ENCODE measurements at regions not wholly inside any gene's neighbourhood (a gene's known extent, or its start where the extent isn't known, plus 50 kb on each side); places are given as distances from the start of the nearest gene placed in this dataset.

DNA sequence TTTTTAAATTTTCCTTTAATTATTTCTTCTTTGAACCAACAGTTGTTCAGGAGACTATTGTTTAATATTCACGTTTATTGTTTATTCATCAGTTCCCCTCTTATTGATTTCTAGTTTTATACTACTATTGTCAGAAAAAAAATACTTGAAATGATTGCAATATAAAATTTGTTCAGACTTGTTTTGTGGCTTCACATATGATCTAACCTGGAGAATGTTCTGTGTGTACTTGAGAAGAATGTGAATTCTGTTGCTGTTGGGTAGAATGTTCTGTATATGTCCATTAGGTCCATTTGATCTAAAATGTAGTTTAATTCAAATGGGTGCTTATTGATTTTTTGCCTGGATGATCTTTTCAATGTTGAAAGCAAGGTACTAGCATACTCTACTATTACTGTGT is 408.7 kb upstream of the RIOK2 start:
- no peak for DNase-seq

DNA sequence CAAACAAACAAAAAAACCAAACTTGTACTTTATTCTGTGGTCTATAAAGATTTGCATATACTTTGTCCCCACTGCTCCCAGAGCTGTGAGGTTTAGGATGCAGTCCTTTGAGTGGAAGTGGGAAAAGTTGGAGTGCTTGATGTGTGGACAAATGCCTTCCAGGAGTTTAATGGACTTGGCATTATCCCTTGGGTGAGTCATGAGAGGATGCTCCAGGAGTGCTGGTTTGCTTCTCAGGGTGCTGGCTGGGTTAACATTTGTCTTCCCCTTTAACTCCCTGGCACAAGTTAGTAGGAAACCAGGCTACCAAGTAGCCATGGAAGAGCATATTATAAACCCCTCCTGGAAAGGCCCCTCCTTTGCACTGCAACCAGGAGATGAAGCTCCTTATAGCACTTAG is 417.4 kb upstream of the RIOK2 start:
- no peak for DNase-seq

DNA sequence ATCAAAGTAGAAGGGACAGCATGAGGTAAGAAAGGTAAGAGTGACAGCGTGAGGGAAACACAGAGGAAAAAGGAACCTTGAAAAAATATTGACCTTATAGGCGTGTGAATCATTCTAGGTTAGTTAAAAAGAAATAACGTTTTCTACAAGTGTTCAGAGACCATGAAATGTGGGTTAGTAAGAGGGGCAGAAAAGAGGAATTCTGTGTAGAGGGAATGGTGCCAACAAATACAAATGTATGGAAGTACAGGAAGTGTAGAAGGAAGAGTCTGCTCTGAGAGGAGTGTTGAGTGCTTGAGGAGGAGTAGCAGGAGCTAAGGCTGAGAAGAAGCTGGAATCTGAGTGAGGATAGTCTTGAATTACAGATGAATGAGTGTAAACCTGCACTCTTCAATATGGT is 418.6 kb upstream of the RIOK2 start:
- no peak for DNase-seq

DNA sequence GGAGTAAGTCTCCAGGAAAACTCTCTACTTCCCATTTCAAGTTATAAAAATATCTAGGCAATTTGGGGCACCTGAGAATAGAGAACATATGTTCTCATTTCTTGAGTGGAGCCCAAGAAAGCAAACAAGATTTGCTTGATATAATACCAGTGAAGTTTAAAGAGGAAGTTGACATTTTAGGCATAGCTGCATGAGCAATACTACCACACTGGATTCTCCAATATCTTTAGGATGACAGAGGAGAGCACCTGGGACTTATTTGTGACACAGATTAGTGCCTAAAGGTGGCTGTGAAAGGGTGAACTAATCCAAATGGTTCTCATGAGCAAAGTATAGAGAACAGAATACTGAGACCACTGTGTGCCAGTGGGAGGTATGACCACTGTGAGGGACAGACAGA is 423.5 kb upstream of the RIOK2 start:
- no peak for DNase-seq

DNA sequence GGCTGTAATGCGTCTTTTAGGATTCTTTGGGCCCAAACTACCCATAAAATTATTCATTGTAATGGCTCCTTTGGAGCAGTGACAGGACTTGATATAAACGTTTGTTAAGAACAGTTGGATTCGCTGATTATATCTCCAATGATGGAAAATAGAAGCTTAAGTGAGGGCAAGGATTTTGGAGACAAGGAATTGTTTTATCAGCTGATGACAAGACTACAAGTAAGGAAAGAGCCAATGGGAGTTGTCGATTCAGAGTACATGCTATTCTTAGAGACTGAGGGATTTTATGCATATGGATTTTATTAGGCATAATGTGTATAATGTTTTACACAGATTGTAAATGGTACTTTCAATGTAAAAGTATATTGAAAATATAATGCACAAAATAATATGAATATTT is 425.5 kb upstream of the RIOK2 start:
- no peak for DNase-seq

DNA sequence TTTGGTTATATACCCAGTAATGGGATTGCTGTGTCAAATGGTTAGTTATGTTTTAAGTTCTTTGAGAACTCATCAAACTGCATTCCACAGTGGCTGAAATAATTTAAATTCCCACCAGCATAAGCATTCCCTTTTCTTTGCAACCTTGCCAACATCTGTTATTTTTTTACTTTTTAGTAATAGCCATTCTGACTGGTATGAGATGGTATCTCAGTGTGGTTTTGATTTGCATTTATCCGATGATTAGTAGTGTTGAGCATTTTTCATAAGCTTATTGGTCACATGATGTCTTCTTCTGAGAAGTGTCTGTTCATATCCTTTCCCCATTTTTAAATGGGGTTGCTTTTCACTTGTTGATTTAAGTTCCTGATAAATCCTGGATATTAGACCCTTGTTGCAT is 435.7 kb upstream of the RIOK2 start:
- no peak for DNase-seq

DNA sequence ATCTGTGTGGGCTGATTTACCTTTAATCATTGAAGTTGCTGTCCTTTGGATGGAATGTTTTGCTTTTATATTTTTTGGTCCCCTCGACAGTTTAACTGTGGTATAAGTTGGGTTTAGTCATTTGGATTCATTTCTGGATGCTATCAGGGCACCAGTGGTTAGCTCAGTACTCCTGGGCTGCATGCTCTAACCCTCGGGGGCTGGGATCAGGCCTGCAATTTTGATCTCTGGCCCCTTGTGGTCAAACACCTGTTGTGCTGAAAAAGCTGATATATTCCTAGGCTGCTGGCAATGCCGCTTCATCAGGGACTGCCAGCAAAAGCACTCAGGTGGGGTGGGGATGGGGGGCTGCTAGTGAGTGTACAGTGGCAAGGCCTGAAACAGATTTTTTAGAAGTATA is 440.4 kb upstream of the RIOK2 start:
- no peak for DNase-seq

DNA sequence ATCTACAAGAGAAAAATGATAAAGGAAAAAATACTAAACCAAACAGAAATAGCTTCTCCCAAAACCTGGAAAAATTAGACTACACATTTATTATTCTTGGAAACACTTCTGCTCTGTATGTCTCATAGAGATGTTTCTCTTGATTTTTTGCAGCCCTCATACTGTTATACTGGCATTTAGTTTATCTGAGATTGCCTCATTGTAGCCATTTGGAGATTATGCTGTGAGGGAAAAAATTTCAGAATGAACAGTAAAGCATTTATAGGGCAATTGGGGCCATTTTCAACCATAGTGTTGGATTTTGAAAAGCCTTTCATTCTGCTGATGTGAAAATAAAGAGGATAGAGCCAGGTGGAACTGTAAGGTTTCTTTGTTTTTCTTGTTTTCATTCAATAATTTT is 441.8 kb upstream of the RIOK2 start:
- no peak for DNase-seq

DNA sequence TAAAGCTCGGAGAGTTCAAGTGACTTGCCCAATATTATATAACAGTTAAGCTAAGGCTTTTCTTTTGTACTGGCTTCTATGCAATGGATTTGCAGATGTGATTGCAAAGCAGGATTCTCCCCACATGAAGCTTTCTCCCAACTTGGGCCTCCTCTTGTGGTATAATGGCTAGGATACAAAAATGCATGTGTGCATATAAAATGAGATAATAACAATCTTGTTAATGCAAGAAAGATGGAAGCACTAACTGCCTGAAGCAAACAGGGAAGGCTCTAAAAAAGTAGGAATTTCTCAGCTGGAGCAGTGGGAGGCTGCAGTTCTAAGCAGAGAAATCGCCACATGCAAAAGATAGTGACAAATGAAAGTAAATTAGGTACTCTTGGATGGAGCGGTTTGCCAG is 444.2 kb upstream of the RIOK2 start:
- DNase-seq, result no peak

DNA sequence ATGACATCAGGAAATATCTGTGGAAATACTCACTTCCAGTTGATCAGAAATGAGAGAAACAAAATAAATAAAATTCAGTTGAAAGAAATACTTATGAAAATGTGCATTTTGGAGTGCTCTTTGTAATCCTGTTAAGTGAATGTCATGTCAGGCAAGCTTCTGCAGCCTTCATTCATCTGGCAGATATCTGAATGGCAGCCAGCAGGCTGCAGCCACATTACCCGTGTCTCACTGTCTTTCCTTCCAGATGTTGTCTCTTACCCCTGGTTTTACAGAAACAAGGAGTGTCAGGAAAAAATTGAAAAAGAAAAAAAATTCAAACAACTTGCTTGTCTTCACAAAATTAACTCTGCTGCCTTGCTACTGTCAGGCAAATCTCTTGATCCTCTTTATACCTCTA is 445.0 kb upstream of the RIOK2 start:
- DNase-seq, result no peak

DNA sequence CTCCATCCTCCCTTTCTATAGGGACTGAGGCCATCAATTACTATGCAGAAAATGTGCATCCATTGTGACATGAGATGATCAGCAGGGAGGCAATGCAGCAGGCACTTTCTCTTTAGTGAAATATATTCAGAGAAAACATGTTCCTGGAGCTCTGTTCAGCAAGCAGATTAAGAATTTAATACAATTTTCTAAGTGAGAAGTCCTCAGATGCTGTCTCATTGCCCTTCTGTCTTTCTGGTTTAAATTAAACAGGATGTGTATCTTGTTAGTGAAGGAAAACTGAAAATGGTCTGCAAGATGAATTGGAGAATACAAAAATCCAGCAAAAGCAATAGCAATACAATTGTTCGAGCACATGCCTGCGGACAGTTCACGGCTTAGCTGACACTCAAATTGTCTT is 445.8 kb upstream of the RIOK2 start:
- no peak for DNase-seq

DNA sequence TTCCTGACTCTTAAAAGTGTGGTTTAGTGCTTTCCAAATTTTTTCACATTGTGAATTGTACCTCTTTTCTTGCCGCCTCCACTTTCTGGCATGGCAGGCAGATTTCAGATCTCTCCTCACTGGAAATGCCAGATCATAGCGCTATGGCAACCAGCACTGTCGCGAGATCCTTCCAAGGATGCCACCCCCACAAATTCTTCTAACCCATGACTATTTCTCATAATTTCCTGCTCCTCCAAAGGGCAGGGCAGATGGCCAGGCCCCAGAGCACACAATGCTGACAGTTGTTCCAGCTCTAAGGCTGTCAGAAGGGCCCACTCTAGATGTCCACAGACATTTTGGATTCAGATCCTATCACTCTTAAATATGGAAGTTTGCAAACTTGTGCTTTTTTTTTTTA is 446.2 kb upstream of the RIOK2 start:
- no peak for DNase-seq

DNA sequence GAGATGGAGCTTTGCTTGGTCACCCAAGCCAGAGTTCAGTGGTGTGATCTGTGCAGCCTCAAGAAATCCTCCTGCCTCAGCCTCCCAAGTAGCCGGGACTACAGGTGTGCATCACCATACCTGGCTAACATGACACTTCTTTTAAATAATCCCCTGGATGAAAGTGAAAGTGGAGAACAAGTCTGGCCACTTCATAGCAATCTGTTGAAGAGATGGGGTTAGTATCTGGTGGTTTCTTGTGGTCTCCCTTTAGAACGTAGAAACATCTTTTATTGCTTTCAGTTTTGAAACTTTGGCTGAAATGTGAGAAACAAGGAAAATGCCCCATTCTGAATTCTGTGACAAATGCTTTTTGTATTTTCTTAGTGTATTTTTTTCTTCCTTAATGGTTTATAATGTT is 452.5 kb upstream of the RIOK2 start:
- DNase-seq, result no peak

DNA sequence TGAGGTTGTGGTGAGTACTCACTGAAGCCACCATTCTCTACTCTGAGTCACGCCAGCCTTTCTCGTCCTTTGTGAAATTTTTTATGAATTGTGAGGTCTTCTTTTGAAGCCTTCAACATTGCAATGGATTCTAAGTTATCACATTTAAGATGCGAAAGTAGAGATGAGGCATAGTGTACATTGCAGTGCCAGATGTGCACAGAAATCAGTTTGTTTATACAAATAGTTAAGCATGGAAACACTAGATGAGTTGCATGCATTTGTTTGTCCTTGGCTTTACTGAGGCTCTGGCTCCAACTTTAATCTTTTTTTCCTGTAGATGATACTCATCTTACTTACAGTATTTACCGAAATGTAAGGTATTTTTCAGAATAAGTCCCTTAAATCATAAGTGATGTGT is 453.7 kb upstream of the RIOK2 start:
- no peak for DNase-seq

DNA sequence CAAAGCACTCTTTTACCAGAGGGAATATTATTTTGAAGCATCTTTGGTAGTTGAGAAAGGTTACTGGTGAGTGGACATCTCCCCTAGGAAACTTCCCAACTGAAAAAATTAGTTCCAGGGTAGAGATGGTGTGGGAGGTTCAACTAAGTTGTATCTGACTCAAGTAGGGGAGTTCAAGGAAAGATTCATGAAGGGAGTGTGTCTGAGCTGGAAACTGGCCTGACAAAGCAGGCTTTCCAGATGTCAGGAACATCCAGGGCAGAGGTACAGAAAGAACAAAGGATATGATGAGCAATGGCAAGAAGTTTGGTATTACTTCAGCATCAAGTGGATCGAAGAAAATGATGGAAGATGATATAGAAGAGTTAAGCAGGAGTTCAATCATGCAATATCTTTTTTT is 458.0 kb upstream of the RIOK2 start:
- no peak for DNase-seq

DNA sequence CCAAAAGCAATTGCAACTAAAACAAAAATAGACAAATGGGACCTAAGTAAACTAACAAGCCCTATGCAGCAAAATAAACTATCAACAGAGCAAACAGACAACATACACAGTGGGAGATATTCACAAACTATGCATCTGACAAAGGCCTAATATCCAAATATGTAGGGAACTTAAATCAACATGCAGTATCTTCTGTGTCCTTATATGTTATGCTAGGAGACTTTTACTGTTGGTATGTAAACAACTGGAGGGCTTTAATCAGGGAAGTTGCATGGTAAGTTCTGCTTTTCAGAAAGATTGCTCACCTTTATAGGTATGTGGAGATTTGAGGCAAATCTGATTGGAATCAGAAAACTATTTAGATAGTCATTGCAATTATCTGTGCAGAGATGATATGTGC is 461.2 kb upstream of the RIOK2 start:
- DNase-seq, result no peak

DNA sequence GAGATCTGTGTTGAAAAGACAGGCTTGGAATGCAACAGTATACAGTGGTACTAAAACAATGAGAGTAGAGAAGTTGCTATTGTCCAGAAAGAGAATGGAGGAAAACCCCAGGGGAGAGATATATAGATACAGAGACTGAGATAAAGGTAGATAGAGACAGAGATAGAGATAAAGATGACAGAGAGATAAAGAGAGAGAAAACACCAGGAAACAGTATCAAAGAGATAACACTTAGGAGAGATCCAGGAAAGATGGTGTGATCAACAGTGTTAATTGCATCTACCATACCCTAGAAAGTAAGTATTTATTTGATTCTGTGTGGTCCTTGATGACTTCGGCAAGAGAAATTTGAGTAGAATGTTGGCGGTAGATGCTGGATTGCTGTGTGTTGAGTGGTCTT is 461.8 kb upstream of the RIOK2 start:
- no peak for DNase-seq

DNA sequence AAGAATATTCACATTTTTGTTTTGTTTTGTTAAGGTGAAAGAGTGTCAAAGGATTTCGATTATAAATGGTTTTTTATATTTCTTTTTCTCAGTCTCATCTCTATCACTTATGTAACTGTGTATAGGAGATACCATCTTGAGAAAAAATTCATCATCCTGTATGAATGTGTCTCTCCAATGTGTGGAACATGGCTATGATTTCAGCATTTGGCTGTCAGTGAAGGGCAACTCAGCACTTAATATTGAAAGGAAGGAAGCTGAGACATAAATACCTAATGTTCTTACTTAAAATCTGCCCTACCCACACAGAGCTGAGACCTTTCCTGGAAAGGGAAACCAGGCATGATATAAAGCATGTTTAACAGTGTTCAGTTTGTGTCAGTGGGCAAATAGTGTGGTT is 474.2 kb upstream of the RIOK2 start:
- DNase-seq, result no peak

DNA sequence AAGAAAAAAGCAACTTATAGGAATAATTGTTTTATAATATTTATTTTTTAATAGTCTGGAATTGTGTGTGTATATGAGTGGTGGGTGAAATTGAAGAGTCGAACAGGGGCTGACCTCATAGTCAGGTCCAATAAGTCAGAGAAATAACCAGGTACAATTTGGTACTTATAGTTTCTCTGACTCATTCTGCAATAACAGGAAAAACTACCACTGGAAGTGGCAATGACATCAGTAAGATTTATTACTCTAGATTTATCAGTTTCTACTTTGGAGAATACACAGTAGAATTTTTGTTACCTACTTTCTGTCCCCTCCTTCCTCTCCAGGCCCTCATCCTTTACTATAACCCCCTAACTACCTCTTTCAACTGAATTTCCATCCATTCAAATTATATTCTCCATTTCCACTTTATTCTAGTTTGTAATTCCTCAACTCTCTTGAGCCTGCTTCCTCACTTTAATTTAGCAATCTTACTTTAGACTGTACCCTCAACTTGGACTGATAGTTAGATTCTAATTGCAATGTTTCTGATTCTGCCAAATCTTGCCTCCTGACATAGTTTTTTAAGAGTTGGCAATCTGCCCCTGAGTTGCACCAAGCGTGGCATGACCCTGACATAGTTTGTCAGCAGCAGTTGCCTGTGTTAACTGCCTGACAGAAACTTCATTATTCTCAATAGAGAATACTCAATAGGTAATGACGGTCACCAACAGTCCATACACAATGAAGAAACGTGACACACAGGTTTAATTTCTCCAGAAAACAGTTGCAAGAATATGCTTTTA is 475.3 kb upstream of the RIOK2 start:
- no peak for DNase-seq

DNA sequence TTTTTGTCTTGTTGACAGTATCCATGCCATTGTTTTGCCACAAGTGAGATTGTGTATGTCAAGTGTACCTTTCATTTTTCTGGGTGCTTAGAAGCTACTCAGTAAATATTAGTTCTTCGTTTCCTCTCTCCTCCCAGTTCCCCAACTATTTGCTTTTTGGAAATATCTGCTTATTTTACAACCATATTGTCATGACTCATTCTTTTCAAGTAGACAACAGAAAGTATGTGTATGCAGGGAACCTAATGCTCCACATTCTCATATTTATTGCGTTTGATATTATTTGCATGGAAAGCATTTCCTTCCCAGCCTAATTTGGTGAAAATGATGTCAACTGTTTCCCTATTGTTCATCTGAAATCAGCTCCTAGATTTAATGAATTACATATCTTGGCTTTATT is 483.7 kb upstream of the RIOK2 start:
- no peak for DNase-seq

DNA sequence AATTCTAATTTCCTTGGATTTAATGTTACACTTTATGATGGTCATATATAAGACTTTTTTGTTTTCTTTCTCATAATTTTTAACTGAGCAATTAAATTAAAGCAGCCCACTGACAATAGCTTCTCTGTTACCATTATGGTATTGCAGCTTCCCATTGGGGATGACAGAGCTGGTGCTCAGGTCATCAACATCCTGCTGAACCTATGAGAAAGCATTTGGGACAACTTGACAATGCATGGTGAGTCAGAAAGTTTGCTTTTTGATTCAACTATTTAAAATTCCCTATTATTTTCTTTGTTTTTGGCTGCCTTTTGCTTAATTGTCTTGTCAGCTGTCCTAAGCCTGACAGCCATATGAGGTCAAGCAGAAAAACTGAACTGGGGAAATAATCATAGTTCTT is 487.4 kb upstream of the RIOK2 start:
- no peak for DNase-seq

DNA sequence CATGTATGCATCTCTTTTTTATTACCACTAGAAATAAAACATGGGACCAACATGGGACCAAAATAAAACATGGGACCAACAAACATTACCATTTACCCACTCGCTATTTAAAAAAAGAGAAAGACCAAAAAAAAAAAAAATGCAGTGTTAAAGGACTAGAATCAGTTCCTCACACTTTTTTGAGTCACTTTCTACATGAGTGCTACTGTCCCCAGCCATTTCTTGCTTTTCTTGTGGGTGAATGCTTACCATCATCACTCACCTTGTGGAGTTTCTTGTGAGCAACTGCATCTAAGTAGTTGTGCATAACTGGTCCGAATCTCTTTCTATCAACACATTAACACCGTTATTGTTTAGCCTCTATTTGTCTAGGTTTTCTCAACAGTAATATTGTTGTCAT is 493.6 kb upstream of the RIOK2 start:
- no peak for DNase-seq

DNA sequence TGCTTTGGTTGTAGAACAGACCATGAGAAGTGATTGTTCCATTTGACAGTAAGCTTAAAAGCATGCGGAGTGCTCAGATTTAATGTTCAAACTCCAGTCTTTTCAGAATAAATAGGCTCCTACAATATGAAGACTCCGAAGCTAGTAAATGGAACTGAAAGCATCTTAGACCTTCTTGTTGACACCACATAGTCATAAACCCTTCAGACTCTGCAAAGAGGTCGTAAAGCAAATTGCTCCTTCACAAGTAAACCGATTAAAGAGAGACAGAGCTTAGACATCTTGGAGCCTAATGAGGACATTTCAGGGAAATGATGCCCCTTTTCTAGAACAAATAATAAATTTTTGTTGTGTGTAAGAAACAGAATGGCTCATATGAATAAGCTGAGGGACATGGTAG is 511.0 kb upstream of the RIOK2 start:
- no peak for DNase-seq

DNA sequence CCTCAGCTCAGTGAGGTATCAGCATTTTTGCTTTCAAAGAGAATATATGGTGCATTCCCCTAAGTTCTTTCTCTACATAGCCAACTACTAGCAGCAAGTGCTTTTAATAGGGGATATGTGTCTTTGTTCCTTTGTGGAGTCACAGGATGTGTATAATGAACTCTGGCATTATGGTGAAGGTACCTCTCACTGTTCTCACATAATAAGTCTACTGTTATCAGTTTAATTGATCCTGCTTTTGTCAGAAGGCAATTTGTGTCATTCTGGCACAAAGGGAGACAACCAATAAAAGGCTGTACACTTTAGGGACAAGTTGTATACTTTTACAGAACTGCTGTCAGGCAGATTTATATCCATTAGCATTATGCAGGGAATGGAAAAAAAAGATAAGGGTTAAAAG is 531.4 kb upstream of the RIOK2 start:
- DNase-seq, result no peak

DNA sequence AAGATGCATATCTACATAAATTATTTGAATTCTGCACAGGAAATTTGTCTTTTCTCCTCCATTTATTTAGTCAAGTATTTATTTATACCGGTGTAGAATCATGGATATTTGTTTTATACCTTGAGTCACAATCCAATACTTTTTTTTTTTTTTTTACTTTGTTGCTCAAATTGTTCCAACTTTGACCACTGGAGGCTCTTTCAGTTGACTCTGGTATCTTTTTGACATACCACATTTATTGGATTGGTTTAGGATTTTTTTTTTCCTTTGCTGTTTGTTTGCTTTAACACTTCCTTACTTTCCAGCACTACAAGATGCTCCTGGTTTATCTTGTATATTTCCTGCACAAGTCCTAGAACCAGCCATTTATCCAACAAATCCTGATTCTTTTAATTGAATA is 543.1 kb upstream of the RIOK2 start:
- DNase-seq, result no peak

All from left kidney (tissue), 1 donor.